Transverse colon (tissue), 4 donors: ENCODE measurements at regions not wholly inside any gene's neighbourhood (a gene's known extent, or its start where the extent isn't known, plus 50 kb on each side); places are given as distances from the start of the nearest gene placed in this dataset.

ENCODE experiments used
- CTCF ChIP-seq, 5 experiments: fragments of 200-600 bp in 3 of 5; fragments of 450-650 bp in 2 of 5; sonication (generic) in 3 of 5; IDR thresholded peaks; 1 replicate in 2 of 5; 2 replicates in 3 of 5; pipeline ENCODE4 v1.5.1; 2016 to 2017; ENCODE audit warnings: antibody characterized with exemption in 5 of 5, inconsistent platforms in 3 of 5, mild to moderate bottlenecking in 2 of 5, moderate library complexity in 1 of 5
- EP300 ChIP-seq: sonication (generic); formaldehyde crosslinking; IDR thresholded peaks from one replicate; pipeline ENCODE4 v1.6.1; 2017; ENCODE audit warnings: antibody characterized with exemption, low read depth
- POLR2A ChIP-seq: fragments of 450-650 bp; IDR thresholded peaks from one replicate; pipeline ENCODE4 v1.6.1; 2016; ENCODE audit warnings: antibody characterized with exemption, mild to moderate bottlenecking, moderate library complexity
- POLR2AphosphoS5 ChIP-seq, 3 donors: sonication (generic); formaldehyde crosslinking; IDR thresholded peaks; one replicate each; pipeline ENCODE4 v1.6.1; 2016; ENCODE audit warnings: antibody characterized with exemption in 3 of 3

DNA sequence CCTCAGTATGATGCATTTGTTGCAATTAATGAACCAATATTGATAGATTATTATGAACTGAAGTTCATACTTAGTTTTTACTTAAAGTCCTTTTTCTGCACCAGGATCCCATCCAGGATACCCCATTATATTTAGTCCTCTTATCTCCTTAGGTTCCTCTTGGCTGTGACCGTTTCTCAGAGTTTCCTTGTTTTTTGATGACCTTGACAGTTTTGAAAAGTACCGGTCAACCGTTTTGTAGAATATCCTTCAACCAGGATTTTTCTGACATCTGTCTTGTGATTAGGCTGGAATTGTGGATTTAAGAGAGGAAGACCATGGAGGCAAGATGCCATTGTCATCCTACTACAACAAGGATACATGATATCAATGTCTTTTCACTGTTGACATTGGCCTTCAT, 98.0 kb upstream of the F13A1 start:
- TF ChIP-seq CTCF (IDR thresholded peaks at IDR 0.05) (no peak), POLR2A (no peak), EP300 (no peak), POLR2AphosphoS5 (IDR thresholded peaks at IDR 0.05) (no peak)
